ENCODE measurements at regions not wholly inside any gene's neighbourhood (a gene's known extent, or its start where the extent isn't known, plus 50 kb on each side); places are given as distances from the start of the nearest gene placed in this dataset.

GRCh38 chr3:59386165-59386564, 336.3 kb upstream of the CFAP20DC start:
- ATAC-seq (ENCODE audit: low FRiP score in 2 of 2) (peak in 1 of 2 donors; percentile 57), DNase-seq (no peak)
- WGBS, 2 donors: 71 to 74% methylated on average over 5 of the region's 5 CpGs
- Histone ChIP-seq H3K4me1 (no peaks in the 10 kb centered on the region), H3K27me3 (no peaks in the 10 kb centered on the region), H3K27ac (peak overlapping the region in 1 of 4 donors; percentile 8), H3K4me3 (no peak overlapping the region), H3K9me3 (no peaks in the 10 kb centered on the region), H3K36me3 (no peaks in the 10 kb centered on the region)
- TF ChIP-seq POLR2AphosphoS5 (IDR thresholded peaks at IDR 0.05): no peak
- no peak for TF ChIP-seq CTCF (IDR thresholded peaks at IDR 0.05)
- TF ChIP-seq POLR2A (IDR thresholded peaks at IDR 0.05): no peak
- TF ChIP-seq EP300 (IDR thresholded peaks at IDR 0.05): no peak

GRCh38 chr3:59385547-59385946, 335.7 kb upstream of the CFAP20DC start:
- Histone ChIP-seq H3K4me3 (no peak overlapping the region), H3K27ac (no peak overlapping the region), H3K4me1 (no peaks in the 10 kb centered on the region), H3K36me3 (no peaks in the 10 kb centered on the region), H3K9me3 (no peaks in the 10 kb centered on the region), H3K27me3 (no peaks in the 10 kb centered on the region)
- WGBS, 2 donors: 92 to 94% methylated on average over 2 to 7 of the region's 7 CpGs
- ATAC-seq (ENCODE audit: low FRiP score in 2 of 2) (peak in 1 of 2 donors; percentile 15), DNase-seq (no peak)
- TF ChIP-seq POLR2A (IDR thresholded peaks at IDR 0.05): no peak
- TF ChIP-seq POLR2AphosphoS5 (IDR thresholded peaks at IDR 0.05): no peak
- TF ChIP-seq CTCF (IDR thresholded peaks at IDR 0.05): no peak
- no peak for TF ChIP-seq EP300 (IDR thresholded peaks at IDR 0.05)

- no peaks in the 10 kb centered on the region for H3K27me3 ChIP-seq
- 72 to 84% methylated on average over 2 of the region's 2 CpGs for WGBS, 2 donors
- ATAC-seq (ENCODE audit: low FRiP score in 2 of 2) (no peak), DNase-seq (no peak)
- TF ChIP-seq POLR2A (IDR thresholded peaks at IDR 0.05): no peak
- TF ChIP-seq POLR2AphosphoS5 (IDR thresholded peaks at IDR 0.05): no peak
- no peak for TF ChIP-seq EP300 (IDR thresholded peaks at IDR 0.05)
- TF ChIP-seq CTCF (IDR thresholded peaks at IDR 0.05): no peak
- H3K9me3 ChIP-seq: no peaks in the 10 kb centered on the region
- no peak overlapping the region for H3K27ac ChIP-seq
- no peaks in the 10 kb centered on the region for H3K36me3 ChIP-seq
- H3K4me1 ChIP-seq: no peaks in the 10 kb centered on the region
- no peak overlapping the region for H3K4me3 ChIP-seq
Measured at GRCh38 chr3:59381282-59381681, 331.5 kb upstream of the CFAP20DC start.

- no peak overlapping the region for H3K4me3 ChIP-seq
- ATAC-seq (ENCODE audit: low FRiP score in 2 of 2): no peak
- TF ChIP-seq POLR2AphosphoS5 (IDR thresholded peaks at IDR 0.05): no peak
- TF ChIP-seq EP300 (IDR thresholded peaks at IDR 0.05): no peak
- TF ChIP-seq POLR2A (IDR thresholded peaks at IDR 0.05): no peak
- no peak for TF ChIP-seq CTCF (IDR thresholded peaks at IDR 0.05)
- H3K27me3 ChIP-seq: no peaks in the 10 kb centered on the region
- DNase-seq: no peak
- no peak overlapping the region for H3K27ac ChIP-seq
- H3K4me1 ChIP-seq: no peaks in the 10 kb centered on the region
- no peaks in the 10 kb centered on the region for H3K9me3 ChIP-seq
- H3K36me3 ChIP-seq: no peaks in the 10 kb centered on the region
Measured at GRCh38 chr3:59380146-59380545, 330.3 kb upstream of the CFAP20DC start.

- DNase-seq (no peak), ATAC-seq (ENCODE audit: low FRiP score in 2 of 2) (no peak)
- Histone ChIP-seq H3K4me1 (no peaks in the 10 kb centered on the region), H3K27ac (no peak overlapping the region), H3K27me3 (no peaks in the 10 kb centered on the region), H3K4me3 (no peak overlapping the region), H3K9me3 (no peaks in the 10 kb centered on the region), H3K36me3 (no peaks in the 10 kb centered on the region)
- TF ChIP-seq EP300 (IDR thresholded peaks at IDR 0.05): no peak
- no peak for TF ChIP-seq POLR2AphosphoS5 (IDR thresholded peaks at IDR 0.05)
- TF ChIP-seq POLR2A (IDR thresholded peaks at IDR 0.05): no peak
- no peak for TF ChIP-seq CTCF (IDR thresholded peaks at IDR 0.05)
- WGBS, 2 donors: 67 to 77% methylated on average over 3 of the region's 3 CpGs
Measured at GRCh38 chr3:59374818-59375211, 325.0 kb upstream of the CFAP20DC start.
